PC-3 (cell line): ENCODE measurements at regions not wholly inside any gene's neighbourhood (a gene's known extent, or its start where the extent isn't known, plus 50 kb on each side); places are given as distances from the start of the nearest gene placed in this dataset.

Experiments
- ATAC-seq: fragments of 200-7000 bp; cut with Tn5 transposase; 2 replicates; pipeline ENCODE4 v1.9.1; 2020; ENCODE audit warnings: mild to moderate bottlenecking, moderate library complexity
- BruUV-seq: library from RNA; stranded (reverse); fragments of 400-500 nt; replicated peaks from 2 replicates; lab custom pipeline; 2021; lab: Mats Ljungman, UMichigan
- CTCF ChIA-PET: fragments of 300-600 bp; sonication (Branson Sonifier 250); formaldehyde crosslinking; loops from one replicate; lab custom pipeline; 2022; ENCODE audit warnings: antibody characterized with exemption; lab: Charles Lee
- POLR2A ChIA-PET: fragments of 300-600 bp; sonication (Branson Sonifier 250); formaldehyde crosslinking; loops from one replicate; lab custom pipeline; 2022; ENCODE audit warnings: antibody characterized with exemption; ENCODE audit not compliant: unreplicated experiment; lab: Charles Lee
- DNase-seq: peaks from one replicate; pipeline ENCODE4 v3.0.0-alpha.2; 2015
- H2AFZ ChIP-seq: fragments of 300-600 bp; sonication (generic); 2 replicates; pipeline ENCODE4 v1.6.0; 2016; ENCODE audit warnings: antibody characterized with exemption, low read length
- H3F3A ChIP-seq: fragments of 300-600 bp; sonication (generic); one replicate; pipeline ENCODE4 v1.6.0; 2017; ENCODE audit warnings: antibody characterized with exemption, low read length, control low read depth, mild to moderate bottlenecking; ENCODE audit not compliant: unreplicated experiment
- H3K27ac ChIP-seq: fragments of 300-600 bp; sonication (generic); 2 replicates; pipeline ENCODE4 v1.5.1; 2016; ENCODE audit warnings: mild to moderate bottlenecking, low read length
- H3K27me3 ChIP-seq: fragments of 300-600 bp; sonication (generic); 2 replicates; pipeline ENCODE4 v1.6.1; 2016; ENCODE audit warnings: low read length, mixed read lengths
- H3K36me3 ChIP-seq: fragments of 300-600 bp; sonication (generic); 2 replicates; pipeline ENCODE4 v1.6.1; 2016; ENCODE audit warnings: low read depth, mixed run types, low read length, mixed read lengths
- H3K4me1 ChIP-seq: fragments of 300-600 bp; sonication (generic); 2 replicates; pipeline ENCODE4 v1.5.1; 2016; ENCODE audit warnings: low read length; ENCODE audit not compliant: insufficient read depth
- H3K4me2 ChIP-seq: fragments of 300-600 bp; sonication (generic); 2 replicates; pipeline ENCODE4 v1.6.0; 2016; ENCODE audit warnings: low read length
- H3K4me3 ChIP-seq: fragments of 300-600 bp; sonication (generic); 2 replicates; pipeline ENCODE4 v1.5.1; 2016; ENCODE audit warnings: mild to moderate bottlenecking, low read length, mixed read lengths
- H3K79me2 ChIP-seq: fragments of 300-600 bp; sonication (generic); 2 replicates; pipeline ENCODE4 v1.6.1; 2017; ENCODE audit warnings: low read length, mixed read lengths
- H3K9ac ChIP-seq: fragments of 300-600 bp; sonication (generic); 2 replicates; pipeline ENCODE4 v1.6.0; 2016; ENCODE audit warnings: mild to moderate bottlenecking, low read length
- H3K9me2 ChIP-seq: fragments of 300-600 bp; sonication (generic); replicated peaks from 2 replicates; pipeline ENCODE4 v1.6.1; 2016; ENCODE audit warnings: mixed run types, low read length, mixed read lengths
- H3K9me3 ChIP-seq: fragments of 300-600 bp; sonication (generic); 2 replicates; pipeline ENCODE4 v1.6.1; 2016; ENCODE audit warnings: low read length, mixed read lengths
- H4K20me1 ChIP-seq: fragments of 300-600 bp; sonication (generic); 2 replicates; pipeline ENCODE4 v1.6.1; 2016; ENCODE audit warnings: low read length, mixed read lengths
- EZH2 ChIP-seq: fragments of 300-600 bp; sonication (generic); IDR thresholded peaks from one replicate; pipeline ENCODE4 v1.6.1; 2017; ENCODE audit warnings: antibody characterized with exemption, mild to moderate bottlenecking, low read length; ENCODE audit not compliant: unreplicated experiment
- EZH2phosphoT487 ChIP-seq: fragments of 300-600 bp; sonication (generic); IDR thresholded peaks from 2 replicates; pipeline ENCODE4 v1.6.1; 2018; ENCODE audit warnings: mild to moderate bottlenecking, antibody characterized with exemption, low read length, borderline replicate concordance
- intact Hi-C: fragments of 100-400 bp; cut with micrococcal nuclease; formaldehyde crosslinking; loops from 2 replicates; pipeline ENCODE4 v1.9.0; 2023
- TF ChIP-seq, protein P1 (sequence below): fragments of 300-600 bp; sonication (generic); conservative IDR thresholded peaks from 2 replicates; pipeline ENCODE4 v1.5.1; 2017; ENCODE audit warnings: antibody characterized with exemption, low read depth, mild to moderate bottlenecking, low read length

- intact Hi-C loops, result no loop called here
- Histone ChIP-seq H3K27ac (no peak overlapping the region), H3K36me3 (no peaks in the 10 kb centered on the region), H3F3A (no peaks in the 10 kb centered on the region), H3K27me3 (no peaks in the 10 kb centered on the region; the same call in 1 of the 2 replicates), H3K9me3 (no peaks in the 10 kb centered on the region), H3K4me1 (no peaks in the 10 kb centered on the region), H3K4me2 (no peak overlapping the region), H3K9me2 (no peaks in the 10 kb centered on the region), H3K9ac (no peak overlapping the region), H4K20me1 (no peaks in the 10 kb centered on the region), H3K79me2 (no peaks in the 10 kb centered on the region), H3K4me3 (no peak overlapping the region), H2AFZ (no peak overlapping the region)
- POLR2A ChIA-PET, result no interaction called here
- BruUV-seq, result no TSS peak
- DNase-seq (no peak), ATAC-seq (no peak)
- no peak for TF ChIP-seq EZH2phosphoT487
- no peak for TF ChIP-seq EZH2
- TF ChIP-seq, protein P1, sequence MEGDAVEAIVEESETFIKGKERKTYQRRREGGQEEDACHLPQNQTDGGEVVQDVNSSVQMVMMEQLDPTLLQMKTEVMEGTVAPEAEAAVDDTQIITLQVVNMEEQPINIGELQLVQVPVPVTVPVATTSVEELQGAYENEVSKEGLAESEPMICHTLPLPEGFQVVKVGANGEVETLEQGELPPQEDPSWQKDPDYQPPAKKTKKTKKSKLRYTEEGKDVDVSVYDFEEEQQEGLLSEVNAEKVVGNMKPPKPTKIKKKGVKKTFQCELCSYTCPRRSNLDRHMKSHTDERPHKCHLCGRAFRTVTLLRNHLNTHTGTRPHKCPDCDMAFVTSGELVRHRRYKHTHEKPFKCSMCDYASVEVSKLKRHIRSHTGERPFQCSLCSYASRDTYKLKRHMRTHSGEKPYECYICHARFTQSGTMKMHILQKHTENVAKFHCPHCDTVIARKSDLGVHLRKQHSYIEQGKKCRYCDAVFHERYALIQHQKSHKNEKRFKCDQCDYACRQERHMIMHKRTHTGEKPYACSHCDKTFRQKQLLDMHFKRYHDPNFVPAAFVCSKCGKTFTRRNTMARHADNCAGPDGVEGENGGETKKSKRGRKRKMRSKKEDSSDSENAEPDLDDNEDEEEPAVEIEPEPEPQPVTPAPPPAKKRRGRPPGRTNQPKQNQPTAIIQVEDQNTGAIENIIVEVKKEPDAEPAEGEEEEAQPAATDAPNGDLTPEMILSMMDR, result no peak
- CTCF ChIA-PET, result no interaction called here
These were observed 77.0 kb upstream of the NCAM1 start for GRCh38 chr11:112884012-112884767.

DNA sequence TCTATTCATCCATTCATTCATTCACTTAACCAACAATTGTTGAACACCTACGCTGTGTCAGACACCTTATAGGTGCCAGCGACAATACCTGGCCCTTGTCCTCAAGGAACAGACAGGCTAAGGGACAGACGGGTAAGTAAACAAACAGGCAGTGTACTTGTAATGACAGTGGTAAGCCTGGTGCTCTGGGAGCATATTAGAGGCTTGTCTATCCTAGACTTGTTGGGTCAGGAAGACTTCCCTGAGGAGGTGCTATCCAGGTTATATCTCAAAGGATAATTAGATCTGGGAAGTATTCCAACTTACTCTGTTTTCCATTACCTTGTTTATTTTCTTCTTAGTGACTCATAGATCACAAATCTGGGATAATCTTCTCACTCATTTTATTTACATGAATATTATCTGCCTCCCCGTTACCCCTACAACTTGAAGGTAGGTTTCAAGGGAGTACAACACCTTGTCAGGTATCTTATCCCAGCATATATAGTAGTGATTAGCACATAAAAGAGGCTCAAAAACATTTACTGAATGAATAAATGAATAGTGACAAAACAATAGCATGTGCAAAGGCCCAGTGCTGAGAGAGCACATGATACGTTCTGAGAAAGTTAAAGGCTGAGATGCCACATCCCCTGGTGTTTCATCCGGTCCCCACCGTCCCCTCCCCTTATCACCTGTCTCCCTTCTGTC lies 75.3 kb upstream of the NCAM1 start:
- no peak for DNase-seq
- intact Hi-C loops, result no loop called here

More for the DNA sequence above, 75.3 kb upstream of the NCAM1 start:
- no peaks in the 10 kb centered on the region for H4K20me1 ChIP-seq
- H3K79me2 ChIP-seq, result no peaks in the 10 kb centered on the region
- no peak overlapping the region for H3K4me2 ChIP-seq
- H3K9me2 ChIP-seq, result no peaks in the 10 kb centered on the region
- no peak overlapping the region for H3K9ac ChIP-seq
- TF ChIP-seq EZH2phosphoT487, result no peak
- TF ChIP-seq EZH2, result no peak
- TF ChIP-seq, protein P1, result no peak
- ATAC-seq, result no peak
- no TSS peak for BruUV-seq
- H3K27me3 ChIP-seq, result no peaks in the 10 kb centered on the region
- H3K4me3 ChIP-seq, result no peak overlapping the region
- H2AFZ ChIP-seq, result no peak overlapping the region
- H3K9me3 ChIP-seq, result no peaks in the 10 kb centered on the region
- no peaks in the 10 kb centered on the region for H3K36me3 ChIP-seq
- no peak overlapping the region for H3K27ac ChIP-seq
- ChIA-PET POLR2A (no interaction called here), CTCF (no interaction called here)
- H3K4me1 ChIP-seq, result no peaks in the 10 kb centered on the region
- H3F3A ChIP-seq, result no peaks in the 10 kb centered on the region
